ENCODE measurements at regions not wholly inside any gene's neighbourhood (a gene's known extent, or its start where the extent isn't known, plus 50 kb on each side); places are given as distances from the start of the nearest gene placed in this dataset.

- TF ChIP-seq ASH2L (IDR thresholded peaks at IDR 0.05; ENCODE audit: borderline replicate concordance, low read depth), result no peak
- TF ChIP-seq POLR2AphosphoS5 (IDR thresholded peaks at IDR 0.05; ENCODE audit: low read length), result no peak
- TF ChIP-seq PAX5 (IDR thresholded peaks at IDR 0.05; ENCODE audit: borderline replicate concordance, low read depth, low read length), result no peak
- no peak for TF ChIP-seq ZNF207 (IDR thresholded peaks at IDR 0.05; ENCODE audit: borderline replicate concordance)
- TF ChIP-seq SPI1 (IDR thresholded peaks at IDR 0.05; ENCODE audit: borderline replicate concordance, insufficient read depth, low read depth, low read length), result no peak
- TF ChIP-seq EZH2 (IDR thresholded peaks at IDR 0.05; ENCODE audit: borderline replicate concordance, control insufficient read depth, low read depth, low read length), result no peak
- no peak for TF ChIP-seq MAX (IDR thresholded peaks at IDR 0.05; ENCODE audit: low read depth, low read length)
- no peak for TF ChIP-seq CTCF (IDR thresholded peaks at IDR 0.05 in 2 of 3, conservative IDR thresholded peaks at IDR 0.05 in 1 of 3; ENCODE audit: control insufficient read depth in 2 of 3, extremely low read depth in 1 of 3, insufficient read depth in 1 of 3, low read depth in 3 of 3, low read length in 3 of 3)
- TF ChIP-seq YY1 (IDR thresholded peaks at IDR 0.05; ENCODE audit: low read depth, low read length), result no peak
- TF ChIP-seq TBL1XR1 (IDR thresholded peaks at IDR 0.05; ENCODE audit: low read depth, low read length), result no peak
- no peak for TF ChIP-seq ZNF24 (IDR thresholded peaks at IDR 0.05)
Measured at GRCh38 chr9:134225186-134225585, 60.8 kb upstream of the RNU6ATAC start.

All from GM12878 (cell line).